ENCODE measurements at regions not wholly inside any gene's neighbourhood (a gene's known extent, or its start where the extent isn't known, plus 50 kb on each side); places are given as distances from the start of the nearest gene placed in this dataset.

DNA sequence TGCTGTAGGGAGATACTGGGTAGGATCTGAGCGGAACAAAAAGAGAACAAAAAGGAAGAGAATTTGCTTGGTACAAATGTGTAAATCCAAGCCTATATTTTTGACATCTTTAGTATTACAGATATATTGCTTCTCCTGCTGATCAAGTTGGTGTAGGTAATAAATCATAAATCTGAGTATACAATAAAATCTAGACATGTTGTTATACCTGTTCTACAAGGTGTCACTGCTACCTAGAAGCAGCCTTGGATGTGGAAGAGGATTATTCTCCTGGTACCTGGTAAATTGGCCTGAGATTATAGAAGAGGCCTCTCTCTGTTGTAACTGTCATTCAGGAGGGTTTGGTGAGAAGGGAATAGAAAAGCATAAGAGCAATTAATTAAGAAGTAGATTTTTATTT lies 89.9 kb upstream of the LSM8 start:
- Histone ChIP-seq H3K9me3 (ENCODE audit: control extremely low read depth in 1 of 3, control insufficient read depth in 2 of 3, insufficient read depth in 1 of 3, low read length in 2 of 3) (no peaks in the 10 kb centered on the region), H4K20me1 (ENCODE audit: control insufficient read depth, insufficient read depth, low read length, poor library complexity, severe bottlenecking) (no peaks in the 10 kb centered on the region), H3K4me1 (ENCODE audit: control insufficient read depth in 2 of 2, insufficient read depth in 2 of 2, low read length in 2 of 2) (no peaks in the 10 kb centered on the region), H3K27me3 (replicated peaks in 1 of 4; ENCODE audit: control extremely low read depth in 1 of 4, control insufficient read depth in 3 of 4, insufficient read depth in 4 of 4, low read length in 3 of 4) (no peaks in the 10 kb centered on the region), H3K4me2 (replicated peaks; ENCODE audit: low read depth, low read length, poor library complexity, severe bottlenecking) (no peak overlapping the region), H3K36me3 (replicated peaks in 1 of 2; ENCODE audit: control extremely low read depth in 1 of 2, control insufficient read depth in 1 of 2, extremely low read depth in 1 of 2, insufficient read depth in 2 of 2, low read length in 1 of 2) (no peaks in the 10 kb centered on the region), H3K9ac (ENCODE audit: low read length) (no peak overlapping the region), H3K27ac (ENCODE audit: low read length in 2 of 2) (no peak overlapping the region), H3K79me2 (ENCODE audit: control insufficient read depth, insufficient read depth, low read length) (no peaks in the 10 kb centered on the region), H2AFZ (ENCODE audit: insufficient read depth, low read depth, low read length, poor library complexity, severe bottlenecking) (no peak overlapping the region), H3K4me3 (ENCODE audit: control extremely low read depth in 1 of 5, extremely low read depth in 1 of 5, insufficient read depth in 1 of 5, low read depth in 2 of 5, low read length in 4 of 5) (no peak overlapping the region)
- no peak overlapping the region for H3K4me3 Mint-ChIP-seq
- CTCF ChIA-PET = no interaction called here
- POLR2A ChIA-PET = no interaction called here
- ATAC-seq (ENCODE audit: low read depth) (no peak), DNase-seq (no peak)
- WGBS (ENCODE audit: insufficient coverage) = no CpG with 5 or more reads among the region's 1 CpG
- no peaks in the 10 kb centered on the region for H3K9me3 Mint-ChIP-seq (ENCODE audit: insufficient read depth)
- no peaks in the 10 kb centered on the region for H3K4me1 Mint-ChIP-seq
- no peaks in the 10 kb centered on the region for H3K27me3 Mint-ChIP-seq
- TF ChIP-seq, protein P1, sequence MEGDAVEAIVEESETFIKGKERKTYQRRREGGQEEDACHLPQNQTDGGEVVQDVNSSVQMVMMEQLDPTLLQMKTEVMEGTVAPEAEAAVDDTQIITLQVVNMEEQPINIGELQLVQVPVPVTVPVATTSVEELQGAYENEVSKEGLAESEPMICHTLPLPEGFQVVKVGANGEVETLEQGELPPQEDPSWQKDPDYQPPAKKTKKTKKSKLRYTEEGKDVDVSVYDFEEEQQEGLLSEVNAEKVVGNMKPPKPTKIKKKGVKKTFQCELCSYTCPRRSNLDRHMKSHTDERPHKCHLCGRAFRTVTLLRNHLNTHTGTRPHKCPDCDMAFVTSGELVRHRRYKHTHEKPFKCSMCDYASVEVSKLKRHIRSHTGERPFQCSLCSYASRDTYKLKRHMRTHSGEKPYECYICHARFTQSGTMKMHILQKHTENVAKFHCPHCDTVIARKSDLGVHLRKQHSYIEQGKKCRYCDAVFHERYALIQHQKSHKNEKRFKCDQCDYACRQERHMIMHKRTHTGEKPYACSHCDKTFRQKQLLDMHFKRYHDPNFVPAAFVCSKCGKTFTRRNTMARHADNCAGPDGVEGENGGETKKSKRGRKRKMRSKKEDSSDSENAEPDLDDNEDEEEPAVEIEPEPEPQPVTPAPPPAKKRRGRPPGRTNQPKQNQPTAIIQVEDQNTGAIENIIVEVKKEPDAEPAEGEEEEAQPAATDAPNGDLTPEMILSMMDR (IDR thresholded peaks at IDR 0.05) = no peak
- TF ChIP-seq EZH2 (IDR thresholded peaks at IDR 0.05; ENCODE audit: borderline replicate concordance, insufficient read depth, low read depth, low read length, poor library complexity, severe bottlenecking) = no peak
- no peak overlapping the region for H3K27ac Mint-ChIP-seq
- intact Hi-C loops (cut with micrococcal nuclease) = no loop called here

DNA sequence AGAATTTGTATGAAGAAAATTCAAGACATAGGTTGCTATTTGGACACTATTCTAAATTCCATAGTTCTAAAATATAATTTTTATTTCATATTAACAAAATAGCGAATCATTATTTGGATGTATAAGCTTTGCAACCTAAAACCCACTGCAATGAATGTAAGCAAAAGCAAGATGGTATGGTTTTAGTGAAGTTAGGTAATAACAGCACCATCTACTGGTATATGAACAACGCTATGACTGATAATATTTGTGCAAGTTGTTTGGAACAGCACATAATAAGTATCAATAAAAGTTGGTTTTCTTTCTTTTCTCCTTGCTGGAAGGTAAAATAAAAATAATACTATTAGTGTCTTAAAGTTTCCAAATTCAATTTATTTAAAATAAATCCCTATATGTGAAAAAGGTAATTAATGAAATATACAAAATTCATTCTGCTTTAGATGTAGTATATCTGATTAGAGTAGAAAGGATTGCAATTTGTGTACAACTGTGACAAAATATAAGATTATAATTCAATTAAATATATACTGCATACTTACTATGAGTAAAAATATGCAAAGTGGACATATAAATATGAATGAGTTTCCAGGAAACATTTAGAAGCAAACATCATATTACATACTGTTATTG lies 79.0 kb upstream of the LSM8 start:
- Histone ChIP-seq H3K36me3 (replicated peaks in 1 of 2; ENCODE audit: control extremely low read depth in 1 of 2, control insufficient read depth in 1 of 2, extremely low read depth in 1 of 2, insufficient read depth in 2 of 2, low read length in 1 of 2) (no peaks in the 10 kb centered on the region), H3K27ac (ENCODE audit: low read length in 2 of 2) (no peak overlapping the region), H3K4me1 (ENCODE audit: control insufficient read depth in 2 of 2, insufficient read depth in 2 of 2, low read length in 2 of 2) (no peaks in the 10 kb centered on the region), H4K20me1 (ENCODE audit: control insufficient read depth, insufficient read depth, low read length, poor library complexity, severe bottlenecking) (no peaks in the 10 kb centered on the region), H3K4me3 (ENCODE audit: control extremely low read depth in 1 of 5, extremely low read depth in 1 of 5, insufficient read depth in 1 of 5, low read depth in 2 of 5, low read length in 4 of 5) (no peak overlapping the region), H3K79me2 (ENCODE audit: control insufficient read depth, insufficient read depth, low read length) (no peaks in the 10 kb centered on the region), H2AFZ (ENCODE audit: insufficient read depth, low read depth, low read length, poor library complexity, severe bottlenecking) (no peak overlapping the region), H3K9me3 (ENCODE audit: control extremely low read depth in 1 of 3, control insufficient read depth in 2 of 3, insufficient read depth in 1 of 3, low read length in 2 of 3) (no peaks in the 10 kb centered on the region), H3K27me3 (replicated peaks in 1 of 4; ENCODE audit: control extremely low read depth in 1 of 4, control insufficient read depth in 3 of 4, insufficient read depth in 4 of 4, low read length in 3 of 4) (no peaks in the 10 kb centered on the region), H3K9ac (ENCODE audit: low read length) (no peak overlapping the region), H3K4me2 (replicated peaks; ENCODE audit: low read depth, low read length, poor library complexity, severe bottlenecking) (no peak overlapping the region)
- DNase-seq (no peak), ATAC-seq (ENCODE audit: low read depth) (no peak)
- ChIA-PET CTCF (no interaction called here), POLR2A (no interaction called here)
- intact Hi-C loops (cut with micrococcal nuclease) = no loop called here
- Mint-ChIP-seq H3K27me3 (no peaks in the 10 kb centered on the region), H3K4me3 (no peak overlapping the region), H3K27ac (no peak overlapping the region), H3K4me1 (no peaks in the 10 kb centered on the region), H3K9me3 (ENCODE audit: insufficient read depth) (no peaks in the 10 kb centered on the region)
- TF ChIP-seq, protein P1 (IDR thresholded peaks at IDR 0.05) = no peak
- TF ChIP-seq EZH2 (IDR thresholded peaks at IDR 0.05; ENCODE audit: borderline replicate concordance, insufficient read depth, low read depth, low read length, poor library complexity, severe bottlenecking) = no peak
- WGBS (ENCODE audit: insufficient coverage) = no CpG with 5 or more reads among the region's 2 CpGs

Data from B cell (primary cell).